ENCODE measurements at regions not wholly inside any gene's neighbourhood (a gene's known extent, or its start where the extent isn't known, plus 50 kb on each side); places are given as distances from the start of the nearest gene placed in this dataset.

- TF ChIP-seq EZH2phosphoT487 (conservative IDR thresholded peaks at IDR 0.05; ENCODE audit: low read length): no peak
- TF ChIP-seq, protein P1, sequence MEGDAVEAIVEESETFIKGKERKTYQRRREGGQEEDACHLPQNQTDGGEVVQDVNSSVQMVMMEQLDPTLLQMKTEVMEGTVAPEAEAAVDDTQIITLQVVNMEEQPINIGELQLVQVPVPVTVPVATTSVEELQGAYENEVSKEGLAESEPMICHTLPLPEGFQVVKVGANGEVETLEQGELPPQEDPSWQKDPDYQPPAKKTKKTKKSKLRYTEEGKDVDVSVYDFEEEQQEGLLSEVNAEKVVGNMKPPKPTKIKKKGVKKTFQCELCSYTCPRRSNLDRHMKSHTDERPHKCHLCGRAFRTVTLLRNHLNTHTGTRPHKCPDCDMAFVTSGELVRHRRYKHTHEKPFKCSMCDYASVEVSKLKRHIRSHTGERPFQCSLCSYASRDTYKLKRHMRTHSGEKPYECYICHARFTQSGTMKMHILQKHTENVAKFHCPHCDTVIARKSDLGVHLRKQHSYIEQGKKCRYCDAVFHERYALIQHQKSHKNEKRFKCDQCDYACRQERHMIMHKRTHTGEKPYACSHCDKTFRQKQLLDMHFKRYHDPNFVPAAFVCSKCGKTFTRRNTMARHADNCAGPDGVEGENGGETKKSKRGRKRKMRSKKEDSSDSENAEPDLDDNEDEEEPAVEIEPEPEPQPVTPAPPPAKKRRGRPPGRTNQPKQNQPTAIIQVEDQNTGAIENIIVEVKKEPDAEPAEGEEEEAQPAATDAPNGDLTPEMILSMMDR (IDR thresholded peaks at IDR 0.05; ENCODE audit: insufficient read depth, low read length, poor library complexity, severe bottlenecking): no peak
- no peaks in the 10 kb centered on the region for H3K27me3 ChIP-seq (ENCODE audit: low read length)
Observed at GRCh38 chr5:1658665-1659064, 134.9 kb upstream of the LPCAT1 start.

DNA sequence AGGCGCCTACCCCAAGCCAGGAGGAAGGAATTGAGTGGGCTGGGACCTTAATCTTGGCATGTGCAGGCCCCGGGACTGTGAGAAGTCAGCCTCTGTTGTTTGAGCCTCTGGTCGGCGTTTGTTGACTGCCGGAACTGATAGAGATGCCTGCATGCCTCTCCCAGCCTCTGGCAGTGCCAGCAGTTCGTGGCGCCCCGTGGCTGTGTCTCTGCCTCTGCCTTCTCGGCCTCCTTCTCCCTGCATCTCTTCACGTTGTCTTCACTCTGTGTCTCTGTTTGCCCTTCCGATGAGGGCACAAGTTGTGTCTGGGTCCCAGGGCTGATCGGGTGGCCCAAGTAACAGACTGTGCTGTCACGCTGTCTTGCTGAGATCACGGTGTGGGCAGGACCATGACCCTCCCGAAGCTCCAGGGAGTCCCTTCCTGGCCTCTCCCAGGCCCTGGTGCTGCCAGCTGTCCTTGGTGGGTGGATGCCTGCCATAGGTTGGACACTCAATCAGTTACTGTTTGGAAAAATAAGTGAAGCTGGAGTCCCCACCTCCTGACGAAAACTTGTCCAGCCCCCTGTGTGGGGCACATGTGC lies 133.5 kb upstream of the LPCAT1 start:
- Histone ChIP-seq H2AFZ (ENCODE audit: low read depth, low read length, severe bottlenecking) (no peak overlapping the region), H3K9me3 (ENCODE audit: insufficient read depth, low read length) (no peaks in the 10 kb centered on the region), H3K4me3 (ENCODE audit: insufficient read depth, low read length, poor library complexity, severe bottlenecking) (no peak overlapping the region), H3K79me2 (ENCODE audit: insufficient read depth, low read length) (no peaks in the 10 kb centered on the region), H3K27ac (ENCODE audit: low read depth, low read length) (no peak overlapping the region), H3K36me3 (ENCODE audit: low read length) (no peaks in the 10 kb centered on the region), H3K27me3 (ENCODE audit: low read length) (no peaks in the 10 kb centered on the region), H3K9ac (ENCODE audit: low read length) (no peak overlapping the region), H4K20me1 (ENCODE audit: low read depth, low read length) (no peaks in the 10 kb centered on the region), H3F3A (ENCODE audit: insufficient read depth) (no peaks in the 10 kb centered on the region; the same call in 1 of the 2 replicates), H3K4me2 (ENCODE audit: low read depth, low read length, poor library complexity, severe bottlenecking) (no peak overlapping the region), H3K9me2 (replicated peaks; ENCODE audit: insufficient read depth, low read length) (no peaks in the 10 kb centered on the region)
- TF ChIP-seq, protein P1 (IDR thresholded peaks at IDR 0.05; ENCODE audit: insufficient read depth, low read length, poor library complexity, severe bottlenecking): no peak

More at GRCh38 chr5:1658665-1659064, 134.9 kb upstream of the LPCAT1 start:
- no peak overlapping the region for H3K4me2 ChIP-seq (ENCODE audit: low read depth, low read length, poor library complexity, severe bottlenecking)
- H3K36me3 ChIP-seq (ENCODE audit: low read length): no peaks in the 10 kb centered on the region
- H3K9me3 ChIP-seq (ENCODE audit: insufficient read depth, low read length): no peaks in the 10 kb centered on the region
- no peak overlapping the region for H3K4me3 ChIP-seq (ENCODE audit: insufficient read depth, low read length, poor library complexity, severe bottlenecking)
- H3K9me2 ChIP-seq (replicated peaks; ENCODE audit: insufficient read depth, low read length): no peaks in the 10 kb centered on the region
- no peaks in the 10 kb centered on the region for H3F3A ChIP-seq (ENCODE audit: insufficient read depth)
- H2AFZ ChIP-seq (ENCODE audit: low read depth, low read length, severe bottlenecking): no peak overlapping the region
- no peak overlapping the region for H3K27ac ChIP-seq (ENCODE audit: low read depth, low read length)
- no peaks in the 10 kb centered on the region for H4K20me1 ChIP-seq (ENCODE audit: low read depth, low read length)
- H3K79me2 ChIP-seq (ENCODE audit: insufficient read depth, low read length): no peaks in the 10 kb centered on the region
- H3K9ac ChIP-seq (ENCODE audit: low read length): no peak overlapping the region

GRCh38 chr5:1656271-1656975 lies 132.7 kb upstream of the LPCAT1 start:
- Histone ChIP-seq H4K20me1 (ENCODE audit: low read depth, low read length) (no peaks in the 10 kb centered on the region), H3K27me3 (ENCODE audit: low read length) (no peaks in the 10 kb centered on the region), H3K4me2 (ENCODE audit: low read depth, low read length, poor library complexity, severe bottlenecking) (no peak overlapping the region), H3K36me3 (ENCODE audit: low read length) (no peaks in the 10 kb centered on the region), H3K9me3 (ENCODE audit: insufficient read depth, low read length) (no peaks in the 10 kb centered on the region), H3K27ac (ENCODE audit: low read depth, low read length) (no peak overlapping the region), H3K9me2 (replicated peaks; ENCODE audit: insufficient read depth, low read length) (no peaks in the 10 kb centered on the region), H3K4me3 (ENCODE audit: insufficient read depth, low read length, poor library complexity, severe bottlenecking) (no peak overlapping the region), H2AFZ (ENCODE audit: low read depth, low read length, severe bottlenecking) (no peak overlapping the region), H3F3A (ENCODE audit: insufficient read depth) (no peaks in the 10 kb centered on the region; the same call in 1 of the 2 replicates), H3K9ac (ENCODE audit: low read length) (no peak overlapping the region), H3K79me2 (ENCODE audit: insufficient read depth, low read length) (no peaks in the 10 kb centered on the region)
- TF ChIP-seq, protein P1 (IDR thresholded peaks at IDR 0.05; ENCODE audit: insufficient read depth, low read length, poor library complexity, severe bottlenecking): no peak
- no peak for TF ChIP-seq EZH2phosphoT487 (conservative IDR thresholded peaks at IDR 0.05; ENCODE audit: low read length)
